BE2C (cell line): ENCODE measurements at regions not wholly inside any gene's neighbourhood (a gene's known extent, or its start where the extent isn't known, plus 50 kb on each side); places are given as distances from the start of the nearest gene placed in this dataset.

Experiments used
- DNase-seq: peaks from one replicate; pipeline ENCODE4 v3.0.0-alpha.2; 2020
- H3K27me3 ChIP-seq: fragments of 250-450 bp; sonication (Bioruptor Pico); 2 replicates; pipeline ENCODE4 v1.5.1; 2020; ENCODE audit warnings: mild to moderate bottlenecking
- H3K36me3 ChIP-seq: fragments of 250-450 bp; sonication (Bioruptor Pico); 2 replicates; pipeline ENCODE4 v1.5.1; 2020; ENCODE audit warnings: mild to moderate bottlenecking
- H3K4me1 ChIP-seq: fragments of 250-450 bp; sonication (Bioruptor Pico); 2 replicates; pipeline ENCODE4 v1.5.1; 2020
- H3K4me3 ChIP-seq: 2 replicates; pipeline ENCODE4 v1.5.1; 2011; ENCODE audit warnings: low read depth, low read length
- H3K9me3 ChIP-seq: fragments of 250-450 bp; sonication (Bioruptor Pico); 2 replicates; pipeline ENCODE4 v1.5.1; 2020
- CTCF ChIP-seq: IDR thresholded peaks from 2 replicates; pipeline ENCODE4 v1.5.1; 2012; ENCODE audit warnings: mild to moderate bottlenecking, low read depth, low read length

- H3K9me3 ChIP-seq: no peaks in the 10 kb centered on the region
- no peak for TF ChIP-seq CTCF
- no peak overlapping the region for H3K4me3 ChIP-seq
- H3K27me3 ChIP-seq: peaks cover 5% of the 10 kb centered on the region; the same call in 1 of the 2 replicates
- no peak for DNase-seq
- no peaks in the 10 kb centered on the region for H3K4me1 ChIP-seq
- no peaks in the 10 kb centered on the region for H3K36me3 ChIP-seq
Measured at GRCh38 chr4:148934926-148935578, 492.8 kb upstream of the NR3C2 start.

DNA sequence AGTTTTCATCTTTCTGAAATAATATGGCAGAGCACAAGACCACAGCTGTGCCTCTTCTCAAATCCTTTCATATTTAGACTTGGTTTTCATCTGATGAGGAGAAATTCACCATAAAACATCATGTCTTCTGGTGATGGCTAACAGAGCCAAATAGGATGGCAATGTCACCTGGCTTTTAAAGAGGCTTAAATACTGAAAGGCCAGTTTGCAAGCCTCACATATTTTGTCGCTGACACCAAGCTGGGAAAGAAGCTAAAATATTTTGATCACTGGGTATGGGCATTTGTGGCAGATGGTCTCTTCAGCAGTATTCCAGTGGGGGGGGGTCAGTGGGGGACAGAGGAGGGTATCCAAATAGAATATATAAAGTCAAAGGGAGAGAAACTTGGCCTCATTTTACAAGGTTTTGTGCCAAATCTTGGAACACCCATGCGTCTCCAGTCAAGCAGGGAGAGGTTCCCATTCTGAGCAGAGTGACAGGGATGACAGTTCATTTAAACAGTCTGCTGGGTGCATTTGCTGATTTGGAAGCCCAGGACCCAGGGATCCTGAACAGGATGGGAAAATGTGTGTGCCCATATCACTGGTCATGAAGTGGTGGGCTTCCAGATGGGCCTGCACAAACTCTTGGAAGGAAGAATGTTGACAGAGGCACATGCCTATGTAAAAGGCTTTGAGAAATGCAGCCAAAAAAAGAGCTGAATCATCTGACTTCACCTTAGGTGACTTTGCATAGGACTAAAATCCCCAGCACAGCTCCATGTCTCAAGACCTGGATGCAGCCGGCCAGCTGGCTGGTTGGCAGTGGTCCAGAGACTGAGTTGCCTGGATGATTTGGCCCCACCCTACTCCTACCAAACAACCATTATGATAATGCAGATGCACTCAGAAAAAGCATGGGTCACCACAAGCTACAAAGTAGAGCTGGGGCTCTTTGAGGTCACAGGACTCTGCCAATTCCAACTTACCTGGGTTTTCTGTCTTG is 484.4 kb upstream of the NR3C2 start:
- no peak for TF ChIP-seq CTCF
- Histone ChIP-seq H3K36me3 (no peaks in the 10 kb centered on the region), H3K4me3 (no peak overlapping the region), H3K9me3 (no peaks in the 10 kb centered on the region), H3K4me1 (peaks cover 3% of the 10 kb centered on the region), H3K27me3 (no peaks in the 10 kb centered on the region)
- DNase-seq: peak; percentile 77

DNA sequence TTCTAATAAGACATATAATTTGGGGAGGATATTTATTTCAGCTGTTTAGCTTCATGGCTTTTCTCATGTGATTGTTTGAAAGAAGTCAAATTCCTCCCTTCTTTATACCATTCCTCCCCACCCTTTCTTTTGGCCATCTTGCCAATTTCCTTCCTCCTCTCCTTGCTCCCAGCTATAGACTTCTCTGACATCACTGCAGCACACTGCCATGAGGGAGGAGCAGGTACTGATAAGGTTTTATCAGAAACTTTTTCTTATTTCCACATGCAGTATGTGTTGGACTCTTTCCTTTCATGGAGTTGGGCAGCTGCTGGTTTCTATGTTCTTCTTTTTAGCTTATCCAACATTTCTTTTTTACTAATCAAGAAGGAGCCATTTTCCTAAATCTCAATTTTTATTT is 481.7 kb upstream of the NR3C2 start:
- Histone ChIP-seq H3K27me3 (no peaks in the 10 kb centered on the region), H3K9me3 (no peaks in the 10 kb centered on the region), H3K4me1 (peaks cover 3% of the 10 kb centered on the region), H3K36me3 (no peaks in the 10 kb centered on the region), H3K4me3 (no peak overlapping the region)
- no peak for DNase-seq
- no peak for TF ChIP-seq CTCF

GRCh38 chr4:148922497-148922896 is 480.3 kb upstream of the NR3C2 start:
- Histone ChIP-seq H3K9me3 (no peaks in the 10 kb centered on the region), H3K36me3 (no peaks in the 10 kb centered on the region)

DNA sequence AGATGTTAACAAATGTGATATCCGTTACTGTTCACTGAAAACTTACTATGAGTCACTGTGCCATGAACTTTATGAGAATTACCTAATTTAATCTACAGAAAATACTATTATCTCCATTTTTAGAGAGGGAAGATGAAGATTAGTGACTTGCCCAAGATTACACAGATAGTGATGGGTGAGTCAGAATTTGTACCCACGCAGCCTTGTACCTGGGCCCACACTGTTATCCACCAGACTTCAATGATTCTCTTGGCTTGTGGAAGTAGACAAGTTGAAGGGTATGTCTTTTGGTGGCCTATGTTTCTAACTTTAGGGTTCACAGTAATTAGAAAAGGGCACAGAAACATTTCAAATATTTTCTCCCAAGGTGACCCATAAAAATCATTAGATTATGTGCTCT is 472.5 kb upstream of the NR3C2 start:
- Histone ChIP-seq H3K9me3 (no peaks in the 10 kb centered on the region), H3K36me3 (no peaks in the 10 kb centered on the region), H3K4me1 (no peaks in the 10 kb centered on the region), H3K27me3 (peaks cover 8% of the 10 kb centered on the region; the same call in 1 of the 2 replicates), H3K4me3 (no peak overlapping the region)
- no peak for TF ChIP-seq CTCF
- no peak for DNase-seq

More at GRCh38 chr4:148922497-148922896, 480.3 kb upstream of the NR3C2 start:
- no peak for DNase-seq
- H3K4me1 ChIP-seq: peaks cover 3% of the 10 kb centered on the region
- H3K4me3 ChIP-seq: no peak overlapping the region
- H3K27me3 ChIP-seq: no peaks in the 10 kb centered on the region
- no peak for TF ChIP-seq CTCF

DNA sequence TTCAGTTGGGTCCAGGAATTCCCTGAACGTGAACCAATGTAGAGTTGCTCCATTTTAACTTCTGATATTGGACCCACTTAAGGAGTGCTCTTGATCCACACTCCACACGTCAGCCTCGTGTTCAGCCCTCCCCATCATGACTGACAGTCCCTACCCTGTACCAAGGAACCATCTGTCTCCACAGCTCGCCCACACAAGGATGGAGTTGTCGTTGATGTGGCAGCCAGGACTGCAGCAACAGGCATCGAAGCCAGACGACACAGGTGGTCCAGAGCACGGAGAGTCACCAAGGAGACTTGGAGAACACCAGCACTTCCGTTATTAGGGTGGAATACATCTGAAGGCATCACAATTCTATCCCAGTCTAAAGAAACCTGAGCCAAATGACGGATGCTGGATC is 472.1 kb upstream of the NR3C2 start:
- Histone ChIP-seq H3K27me3 (peaks cover 8% of the 10 kb centered on the region; the same call in 1 of the 2 replicates), H3K9me3 (no peaks in the 10 kb centered on the region), H3K36me3 (no peaks in the 10 kb centered on the region), H3K4me3 (no peak overlapping the region), H3K4me1 (no peaks in the 10 kb centered on the region)
- DNase-seq: no peak
- TF ChIP-seq CTCF: no peak
